A549 (cell line): ENCODE measurements at regions not wholly inside any gene's neighbourhood (a gene's known extent, or its start where the extent isn't known, plus 50 kb on each side); places are given as distances from the start of the nearest gene placed in this dataset.

Experiments
- ATAC-seq, 2 experiments: fragments of 200-7000 bp in 1 of 2; fragments of >200 bp in 1 of 2; cut with Nextera tagmentation in 1 of 2; cut with Tn5 transposase in 1 of 2; 3 replicates each; pipeline versions ENCODE4 v1.8.0 to v1.9.1; 2018 to 2020; ENCODE audit warnings: mild to moderate bottlenecking in 1 of 2, moderate library complexity in 1 of 2
- CTCF ChIA-PET: fragments of 300-600 bp; sonication (Branson Sonifier 250); formaldehyde crosslinking; extraction: SDS; loops from one replicate; lab custom pipeline; 2021; ENCODE audit warnings: antibody characterized with exemption, inconsistent platforms; lab: Yijun Ruan, JAX
- POLR2A ChIA-PET: fragments of 350-600 bp; formaldehyde crosslinking; extraction: SDS; loops from one replicate; lab custom pipeline; 2021; ENCODE audit warnings: antibody characterized with exemption, inconsistent platforms; lab: Yijun Ruan, JAX
- DNase-seq, 2 experiments: peaks; one replicate each; pipeline versions ENCODE4 v3.0.0 to v3.0.0-alpha.2; 2011 to 2016; ENCODE audit warnings: low read depth in 1 of 2, low spot score in 1 of 2
- FAIRE-seq: peaks from 2 replicates; lab custom pipeline; 2011; peaks lifted over from hg19 to GRCh38; lab: Jason Lieb, UNC
- H3K27ac ChIP-seq, 2 experiments: fragments of >200 bp; sonication (Bioruptor Twin); formaldehyde crosslinking; 3 replicates each; pipeline ENCODE4 v1.5.1; 2016 to 2017
- H3K4me1 ChIP-seq: fragments of >200 bp; sonication (Bioruptor Twin); formaldehyde crosslinking; 3 replicates; pipeline ENCODE4 v1.6.1; 2016
- H3K4me2 ChIP-seq: fragments of >200 bp; sonication (Bioruptor Twin); formaldehyde crosslinking; 3 replicates; pipeline ENCODE4 v1.6.1; 2016
- H3K4me3 ChIP-seq: fragments of >200 bp; sonication (Bioruptor Twin); formaldehyde crosslinking; 3 replicates; pipeline ENCODE4 v1.5.1; 2016
- H3K9me3 ChIP-seq: fragments of >200 bp; sonication (Bioruptor Twin); formaldehyde crosslinking; 3 replicates; pipeline ENCODE4 v1.6.1; 2016
- BCL3 ChIP-seq: fragments of >200 bp; sonication (Bioruptor Twin); formaldehyde crosslinking; IDR thresholded peaks from 3 replicates; pipeline ENCODE4 v1.6.1; 2016
- BHLHE40 ChIP-seq: IDR thresholded peaks from 2 replicates; pipeline ENCODE4 v1.6.1; 2012; ENCODE audit warnings: low read depth, low read length, inconsistent platforms
- CBX8 ChIP-seq: fragments of 200-600 bp; sonication (generic); IDR thresholded peaks from 2 replicates; pipeline ENCODE4 v1.6.1; 2016
- EHMT2 ChIP-seq: fragments of 200-600 bp; sonication (generic); IDR thresholded peaks from 2 replicates; pipeline ENCODE4 v1.6.1; 2016; ENCODE audit warnings: antibody characterized with exemption, low read depth, mild to moderate bottlenecking, moderate library complexity
- FOSL2 ChIP-seq, 2 experiments: fragments of 450-650 bp in 1 of 2; fragments of >200 bp in 1 of 2; sonication (Bioruptor Twin) in 1 of 2; formaldehyde crosslinking; IDR thresholded peaks; 2 replicates each; pipeline versions ENCODE4 v1.5.0 to v1.6.1; 2016 to 2020; ENCODE audit warnings: mild to moderate bottlenecking in 1 of 2, moderate library complexity in 1 of 2
- FOXS1 ChIP-seq: fragments of 250-450 bp; sonication (Bioruptor Pico); IDR thresholded peaks from 2 replicates; pipeline ENCODE4 v1.5.0; 2020; ENCODE audit warnings: mild to moderate bottlenecking, moderate library complexity
- HDAC2 ChIP-seq: fragments of 200-600 bp; sonication (generic); IDR thresholded peaks from 2 replicates; pipeline ENCODE4 v1.6.1; 2016
- HOXB13 ChIP-seq: fragments of 250-450 bp; sonication (Bioruptor Pico); IDR thresholded peaks from 2 replicates; pipeline ENCODE4 v1.5.0; 2020; ENCODE audit warnings: low read depth, mild to moderate bottlenecking, moderate library complexity
- JUNB ChIP-seq: fragments of >200 bp; sonication (Bioruptor Twin); formaldehyde crosslinking; IDR thresholded peaks from 2 replicates; pipeline ENCODE4 v1.6.1; 2016
- NFE2L2 ChIP-seq: fragments of 150-350 bp; conservative IDR thresholded peaks from 2 replicates; pipeline ENCODE4 v1.6.1; 2014; ENCODE audit warnings: low read length
- NR3C1 ChIP-seq: fragments of >200 bp; sonication (Bioruptor Twin); formaldehyde crosslinking; IDR thresholded peaks from 3 replicates; pipeline ENCODE4 v1.6.1; 2017
- RAD21 ChIP-seq, 2 experiments: fragments of >200 bp in 1 of 2; sonication (Bioruptor Twin) in 1 of 2; formaldehyde crosslinking in 1 of 2; IDR thresholded peaks in 1 of 2; conservative IDR thresholded peaks in 1 of 2; 2 replicates in 1 of 2; 3 replicates in 1 of 2; pipeline ENCODE4 v1.6.1; 2012 to 2018; ENCODE audit warnings: inconsistent platforms in 1 of 2
- REST ChIP-seq: fragments of 200-600 bp; sonication (generic); IDR thresholded peaks from 2 replicates; pipeline ENCODE4 v1.6.1; 2016; ENCODE audit warnings: antibody characterized with exemption, mild to moderate bottlenecking, moderate library complexity
- RNF2 ChIP-seq: fragments of 200-600 bp; sonication (generic); IDR thresholded peaks from 2 replicates; pipeline ENCODE4 v1.6.1; 2016; ENCODE audit warnings: low read depth, mild to moderate bottlenecking, antibody characterized with exemption, moderate library complexity, borderline replicate concordance
- ZC3H11A ChIP-seq: fragments of 450-650 bp; IDR thresholded peaks from 2 replicates; pipeline ENCODE4 v1.6.1; 2014; ENCODE audit warnings: antibody characterized with exemption, mild to moderate bottlenecking
- ZSCAN20 ChIP-seq: fragments of 250-450 bp; sonication (Bioruptor Pico); IDR thresholded peaks from 2 replicates; pipeline ENCODE4 v1.8.0; 2022; ENCODE audit warnings: mild to moderate bottlenecking, moderate library complexity
- WGBS: methylation state at CpG from one replicate; pipeline ENCODE4 v1.1.6; 2017; ENCODE audit errors: missing lambda C conversion rate; 5-methylcytosine and 5-hydroxymethylcytosine counted together
- TF ChIP-seq, protein P1 (sequence below): fragments of >200 bp; sonication (Bioruptor Twin); formaldehyde crosslinking; IDR thresholded peaks from 3 replicates; pipeline ENCODE4 v1.5.1; 2016
- TF ChIP-seq, protein P2 (sequence below): fragments of 250-450 bp; sonication (Bioruptor Pico); IDR thresholded peaks from 2 replicates; pipeline ENCODE4 v1.5.0; 2020; ENCODE audit warnings: low read depth, mild to moderate bottlenecking, moderate library complexity
- TF ChIP-seq, protein P3 (sequence below): IDR thresholded peaks from 2 replicates; pipeline ENCODE4 v1.6.1; 2012
- TF ChIP-seq, protein P4 (sequence below): fragments of 150-350 bp; IDR thresholded peaks from 2 replicates; pipeline ENCODE4 v1.6.1; 2014; ENCODE audit warnings: low read depth, mild to moderate bottlenecking, low read length
- TF ChIP-seq, protein P5 (sequence below): fragments of 450-650 bp; IDR thresholded peaks from 2 replicates; pipeline ENCODE4 v1.6.1; 2014; ENCODE audit warnings: antibody characterized with exemption

DNA sequence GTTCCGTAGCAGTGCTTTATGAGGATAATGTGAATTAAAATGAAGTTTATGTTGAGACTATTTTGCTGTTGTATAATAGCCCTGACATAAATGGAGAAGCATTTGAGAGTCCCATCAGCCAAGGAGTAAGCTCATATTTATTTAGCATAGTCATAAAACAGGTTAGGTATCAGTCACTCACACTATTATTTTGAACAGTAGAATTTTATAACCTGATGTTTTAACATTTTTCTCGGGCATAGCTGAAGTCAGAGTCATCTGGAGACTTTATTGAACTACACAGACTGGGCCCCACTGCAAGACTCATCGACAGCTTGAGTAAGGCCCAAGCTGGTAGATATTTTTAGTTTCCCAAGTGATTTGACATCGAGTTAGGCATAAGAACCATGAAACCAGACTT lies 620.3 kb upstream of the WWC1 start (continued):
- TF ChIP-seq ZC3H11A = no peak
- no peak for TF ChIP-seq HDAC2
- TF ChIP-seq, all 56 proteins: peak for 0

- no peak overlapping the region for H3K4me2 ChIP-seq
- H3K4me3 ChIP-seq = no peak overlapping the region
- ATAC-seq = no peak
- WGBS = 82% methylated on average over 2 of the region's 2 CpGs
- no peak for FAIRE-seq
- no peak overlapping the region for H3K27ac ChIP-seq
- ChIA-PET POLR2A (no interaction called here), CTCF (no interaction called here)
- H3K9me3 ChIP-seq = peaks cover 16% of the 10 kb centered on the region
- no peak for DNase-seq
- no peak for TF ChIP-seq RAD21 (conservative IDR thresholded peaks at IDR 0.05 in 1 of 2, IDR thresholded peaks at IDR 0.05 in 1 of 2)
- no peak for TF ChIP-seq NR3C1
- H3K4me1 ChIP-seq = no peaks in the 10 kb centered on the region
Observed at GRCh38 chr5:167673942-167674341, 617.5 kb upstream of the WWC1 start.

- CTCF ChIA-PET = no interaction called here
- DNase-seq = no peak
- no peaks in the 10 kb centered on the region for H3K4me1 ChIP-seq
Observed at GRCh38 chr5:167678481-167678880, 613.0 kb upstream of the WWC1 start.

More at GRCh38 chr5:167678481-167678880, 613.0 kb upstream of the WWC1 start:
- TF ChIP-seq, protein P1, sequence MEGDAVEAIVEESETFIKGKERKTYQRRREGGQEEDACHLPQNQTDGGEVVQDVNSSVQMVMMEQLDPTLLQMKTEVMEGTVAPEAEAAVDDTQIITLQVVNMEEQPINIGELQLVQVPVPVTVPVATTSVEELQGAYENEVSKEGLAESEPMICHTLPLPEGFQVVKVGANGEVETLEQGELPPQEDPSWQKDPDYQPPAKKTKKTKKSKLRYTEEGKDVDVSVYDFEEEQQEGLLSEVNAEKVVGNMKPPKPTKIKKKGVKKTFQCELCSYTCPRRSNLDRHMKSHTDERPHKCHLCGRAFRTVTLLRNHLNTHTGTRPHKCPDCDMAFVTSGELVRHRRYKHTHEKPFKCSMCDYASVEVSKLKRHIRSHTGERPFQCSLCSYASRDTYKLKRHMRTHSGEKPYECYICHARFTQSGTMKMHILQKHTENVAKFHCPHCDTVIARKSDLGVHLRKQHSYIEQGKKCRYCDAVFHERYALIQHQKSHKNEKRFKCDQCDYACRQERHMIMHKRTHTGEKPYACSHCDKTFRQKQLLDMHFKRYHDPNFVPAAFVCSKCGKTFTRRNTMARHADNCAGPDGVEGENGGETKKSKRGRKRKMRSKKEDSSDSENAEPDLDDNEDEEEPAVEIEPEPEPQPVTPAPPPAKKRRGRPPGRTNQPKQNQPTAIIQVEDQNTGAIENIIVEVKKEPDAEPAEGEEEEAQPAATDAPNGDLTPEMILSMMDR = no peak
- TF ChIP-seq REST (no peak), BHLHE40 (no peak), CBX8 (no peak), NFE2L2 (no peak), HOXB13 (no peak), BCL3 (no peak), EHMT2 (no peak), NR3C1 (no peak), ZSCAN20 (CRISPR knock-in tag) (no peak), RNF2 (no peak), FOSL2 (IDR thresholded peaks at IDR 0.05) (no peak), FOSL2 (CRISPR knock-in tag; IDR thresholded peaks at IDR 0.05) (no peak), JUNB (no peak), ZC3H11A (no peak), FOXS1 (no peak)
- TF ChIP-seq, protein P2, sequence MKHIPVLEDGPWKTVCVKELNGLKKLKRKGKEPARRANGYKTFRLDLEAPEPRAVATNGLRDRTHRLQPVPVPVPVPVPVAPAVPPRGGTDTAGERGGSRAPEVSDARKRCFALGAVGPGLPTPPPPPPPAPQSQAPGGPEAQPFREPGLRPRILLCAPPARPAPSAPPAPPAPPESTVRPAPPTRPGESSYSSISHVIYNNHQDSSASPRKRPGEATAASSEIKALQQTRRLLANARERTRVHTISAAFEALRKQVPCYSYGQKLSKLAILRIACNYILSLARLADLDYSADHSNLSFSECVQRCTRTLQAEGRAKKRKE (CRISPR knock-in tag) = no peak
- TF ChIP-seq, protein P3, sequence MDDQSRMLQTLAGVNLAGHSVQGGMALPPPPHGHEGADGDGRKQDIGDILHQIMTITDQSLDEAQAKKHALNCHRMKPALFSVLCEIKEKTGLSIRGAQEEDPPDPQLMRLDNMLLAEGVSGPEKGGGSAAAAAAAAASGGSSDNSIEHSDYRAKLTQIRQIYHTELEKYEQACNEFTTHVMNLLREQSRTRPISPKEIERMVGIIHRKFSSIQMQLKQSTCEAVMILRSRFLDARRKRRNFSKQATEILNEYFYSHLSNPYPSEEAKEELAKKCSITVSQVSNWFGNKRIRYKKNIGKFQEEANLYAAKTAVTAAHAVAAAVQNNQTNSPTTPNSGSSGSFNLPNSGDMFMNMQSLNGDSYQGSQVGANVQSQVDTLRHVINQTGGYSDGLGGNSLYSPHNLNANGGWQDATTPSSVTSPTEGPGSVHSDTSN = no peak
- TF ChIP-seq, protein P4, sequence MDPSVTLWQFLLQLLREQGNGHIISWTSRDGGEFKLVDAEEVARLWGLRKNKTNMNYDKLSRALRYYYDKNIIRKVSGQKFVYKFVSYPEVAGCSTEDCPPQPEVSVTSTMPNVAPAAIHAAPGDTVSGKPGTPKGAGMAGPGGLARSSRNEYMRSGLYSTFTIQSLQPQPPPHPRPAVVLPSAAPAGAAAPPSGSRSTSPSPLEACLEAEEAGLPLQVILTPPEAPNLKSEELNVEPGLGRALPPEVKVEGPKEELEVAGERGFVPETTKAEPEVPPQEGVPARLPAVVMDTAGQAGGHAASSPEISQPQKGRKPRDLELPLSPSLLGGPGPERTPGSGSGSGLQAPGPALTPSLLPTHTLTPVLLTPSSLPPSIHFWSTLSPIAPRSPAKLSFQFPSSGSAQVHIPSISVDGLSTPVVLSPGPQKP = no peak
- TF ChIP-seq, protein P5, sequence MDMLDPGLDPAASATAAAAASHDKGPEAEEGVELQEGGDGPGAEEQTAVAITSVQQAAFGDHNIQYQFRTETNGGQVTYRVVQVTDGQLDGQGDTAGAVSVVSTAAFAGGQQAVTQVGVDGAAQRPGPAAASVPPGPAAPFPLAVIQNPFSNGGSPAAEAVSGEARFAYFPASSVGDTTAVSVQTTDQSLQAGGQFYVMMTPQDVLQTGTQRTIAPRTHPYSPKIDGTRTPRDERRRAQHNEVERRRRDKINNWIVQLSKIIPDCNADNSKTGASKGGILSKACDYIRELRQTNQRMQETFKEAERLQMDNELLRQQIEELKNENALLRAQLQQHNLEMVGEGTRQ = no peak
- WGBS = 34% methylated on average over 3 of the region's 3 CpGs
- FAIRE-seq (no peak), ATAC-seq (peak in 1 of 2 experiments; percentile 52; a peak in 2 of 6 replicates)
- H3K4me2 ChIP-seq = no peak overlapping the region
- H3K27ac ChIP-seq = no peak overlapping the region
- POLR2A ChIA-PET = no interaction called here
- peaks cover 20% of the 10 kb centered on the region for H3K9me3 ChIP-seq
- no peak overlapping the region for H3K4me3 ChIP-seq
